Right cardiac atrium (tissue), 5 donors: ENCODE measurements at regions not wholly inside any gene's neighbourhood (a gene's known extent, or its start where the extent isn't known, plus 50 kb on each side); places are given as distances from the start of the nearest gene placed in this dataset.
"Not testable (repeated sequence)": the region's sequence is repeated elsewhere in the genome, so short reads cannot be mapped to it uniquely, and the experiment has no call there.

Experiments
- ATAC-seq, 2 donors: fragments of 200-7000 bp; cut with Tn5 transposase; one replicate each; pipeline versions ENCODE4 v1.8.0 to v1.9.1; 2020; ENCODE audit warnings: moderate library complexity in 2 of 2, mild to moderate bottlenecking in 1 of 2
- DNase-seq, 3 donors: peaks; one replicate each; pipeline ENCODE4 v3.0.0-alpha.2; 2020
- H3K27ac ChIP-seq: one replicate; pipeline ENCODE4 v1.5.1; 2013; ENCODE audit warnings: mild to moderate bottlenecking, low read length, control low read depth, moderate library complexity
- H3K27me3 ChIP-seq: one replicate; pipeline ENCODE4 v1.6.1; 2013; ENCODE audit not compliant: control insufficient read depth, insufficient read depth
- H3K4me1 ChIP-seq: one replicate; pipeline ENCODE4 v1.6.1; 2013; ENCODE audit warnings: low read length; ENCODE audit not compliant: control insufficient read depth, insufficient read depth
- H3K4me3 ChIP-seq: one replicate; pipeline ENCODE4 v1.5.1; 2013; ENCODE audit warnings: low read length, control low read depth
- H3K9me3 ChIP-seq: one replicate; pipeline ENCODE4 v1.6.1; 2013; ENCODE audit warnings: low read length; ENCODE audit not compliant: control insufficient read depth
- WGBS: extraction: QIAGEN DNeasy Blood & Tissue Kit; methylation state at CpG from one replicate; pipeline ENCODE4 v1.1.7; 2013; 5-methylcytosine and 5-hydroxymethylcytosine counted together
- intact Hi-C, 4 donors: fragments of 100-400 bp; cut with DNase I; formaldehyde crosslinking; loops; one replicate each; pipeline versions ENCODE4 v1.11.0 to v1.14.0; 2022 to 2023
- donor health status: healthy with polysubstance abuse.
- donor health status: DM: no; HTN: yes; CAD: no.
- donor health status: DM: no; HTN: no; CAD: no.
- donor health status: DM: no; HTN: yes; CAD: no; lungs with severe emphysema.
- donor health status: DM: yes; HTN: yes; CAD: no.

- no peaks in the 10 kb centered on the region for H3K9me3 ChIP-seq
- H3K4me1 ChIP-seq, result no peaks in the 10 kb centered on the region
- DNase-seq (no peak), ATAC-seq (no peak)
- H3K27me3 ChIP-seq, result no peaks in the 10 kb centered on the region
- no peak overlapping the region for H3K27ac ChIP-seq
- intact Hi-C loops, result no loop called here
- no peak overlapping the region for H3K4me3 ChIP-seq
These were observed 195.6 kb upstream of the TNC start for GRCh38 chr9:115313545-115313944.

GRCh38 chr9:115326461-115326860 lies 208.5 kb upstream of the TNC start:
- Histone ChIP-seq H3K4me1 (no peaks in the 10 kb centered on the region), H3K27ac (no peak overlapping the region), H3K9me3 (no peaks in the 10 kb centered on the region), H3K4me3 (no peak overlapping the region), H3K27me3 (no peaks in the 10 kb centered on the region)
- 93% methylated on average over 3 of the region's 3 CpGs for WGBS
- DNase-seq (no peak), ATAC-seq (no peak)
- intact Hi-C loops, result no loop called here

- intact Hi-C loops, result no loop called here
- Histone ChIP-seq H3K27me3 (no peaks in the 10 kb centered on the region), H3K4me3 (no peak overlapping the region), H3K9me3 (no peaks in the 10 kb centered on the region), H3K27ac (no peak overlapping the region), H3K4me1 (no peaks in the 10 kb centered on the region)
- ATAC-seq (no peak), DNase-seq (no peak)
- WGBS, result 94% methylated on average over 2 of the region's 2 CpGs
These were observed 209.6 kb upstream of the TNC start for GRCh38 chr9:115327436-115328122.

- WGBS, result 48% methylated on average over 2 of the region's 2 CpGs
- Histone ChIP-seq H3K4me1 (no peaks in the 10 kb centered on the region), H3K4me3 (no peak overlapping the region), H3K27me3 (no peaks in the 10 kb centered on the region), H3K9me3 (no peaks in the 10 kb centered on the region), H3K27ac (no peak overlapping the region)
- intact Hi-C loops, result no loop called here
- DNase-seq (peak; percentile 53 to 67 (median 61)), ATAC-seq (peak; percentile 82 to 84)
These were observed 210.3 kb upstream of the TNC start for GRCh38 chr9:115328228-115328627.

GRCh38 chr9:115328677-115329076 lies 210.7 kb upstream of the TNC start:
- Histone ChIP-seq H3K27ac (no peak overlapping the region), H3K4me3 (no peak overlapping the region), H3K4me1 (no peaks in the 10 kb centered on the region), H3K27me3 (no peaks in the 10 kb centered on the region), H3K9me3 (no peaks in the 10 kb centered on the region)
- ATAC-seq, result no peak
- intact Hi-C loops, result no loop called here
- DNase-seq, result no peak

- 81% methylated on average over 8 of the region's 8 CpGs for WGBS
- Histone ChIP-seq H3K27ac (no peak overlapping the region), H3K4me1 (no peaks in the 10 kb centered on the region), H3K27me3 (no peaks in the 10 kb centered on the region), H3K9me3 (no peaks in the 10 kb centered on the region), H3K4me3 (no peak overlapping the region)
- ATAC-seq (peak in 1 of 2 donors; percentile 19), DNase-seq (no peak)
- intact Hi-C loops, result no loop called here
These were observed 215.5 kb upstream of the TNC start for GRCh38 chr9:115333277-115334070.

- Histone ChIP-seq H3K9me3 (no peaks in the 10 kb centered on the region), H3K4me3 (no peak overlapping the region), H3K27me3 (no peaks in the 10 kb centered on the region), H3K4me1 (no peaks in the 10 kb centered on the region), H3K27ac (no peak overlapping the region)
- intact Hi-C loops, result no loop called here
- ATAC-seq, result no peak
- WGBS, result 84% methylated on average over 5 of the region's 5 CpGs
- no peak for DNase-seq
These were observed 217.5 kb upstream of the TNC start for GRCh38 chr9:115335439-115335838.

- H3K27me3 ChIP-seq, result no peaks in the 10 kb centered on the region
- WGBS, result 80% methylated on average over 5 of the region's 5 CpGs
- no peak for DNase-seq
- H3K27ac ChIP-seq, result no peak overlapping the region
- peak in 1 of 2 donors; percentile 26 for ATAC-seq
- no peak overlapping the region for H3K4me3 ChIP-seq
- H3K9me3 ChIP-seq, result no peaks in the 10 kb centered on the region
- H3K4me1 ChIP-seq, result no peaks in the 10 kb centered on the region
- intact Hi-C loops, result no loop called here
These were observed 222.4 kb upstream of the TNC start for GRCh38 chr9:115340314-115340713.

GRCh38 chr9:115341426-115341825 lies 223.5 kb upstream of the TNC start:
- ATAC-seq (peak; percentile 71 to 81), DNase-seq (peak in 2 of 3 donors; percentile 30 to 43)
- H3K27ac ChIP-seq, result no peak overlapping the region
- WGBS, result 50% methylated on average over 3 of the region's 3 CpGs
- H3K27me3 ChIP-seq, result no peaks in the 10 kb centered on the region
- intact Hi-C loops, result no loop called here
- no peak overlapping the region for H3K4me3 ChIP-seq
- no peaks in the 10 kb centered on the region for H3K9me3 ChIP-seq
- H3K4me1 ChIP-seq, result no peaks in the 10 kb centered on the region

GRCh38 chr9:115347776-115348175 lies 229.8 kb upstream of the TNC start:
- not testable (repeated sequence) for ATAC-seq

GRCh38 chr9:115348936-115349335 lies 231.0 kb upstream of the TNC start:
- H3K27ac ChIP-seq, H3K4me3 ChIP-seq, H3K9me3 ChIP-seq, H3K27me3 ChIP-seq, intact Hi-C loops, DNase-seq, H3K4me1 ChIP-seq, ATAC-seq: not testable (repeated sequence)
- 79% methylated on average over 3 of the region's 3 CpGs for WGBS

More at GRCh38 chr9:115347776-115348175, 229.8 kb upstream of the TNC start:
- H3K4me1 ChIP-seq, DNase-seq, H3K27ac ChIP-seq, H3K27me3 ChIP-seq, intact Hi-C loops, H3K4me3 ChIP-seq, H3K9me3 ChIP-seq: not testable (repeated sequence)
- 89% methylated on average over 2 of the region's 2 CpGs for WGBS
